ENCODE measurements at regions not wholly inside any gene's neighbourhood (a gene's known extent, or its start where the extent isn't known, plus 50 kb on each side); places are given as distances from the start of the nearest gene placed in this dataset.

GRCh38 chr10:10392511-10392910 lies 625.2 kb upstream of the CELF2 start:
- no peak overlapping the region for H3K4me3 Mint-ChIP-seq
- no peaks in the 10 kb centered on the region for H3K4me1 Mint-ChIP-seq (ENCODE audit: low read depth)
- peaks cover 0 to 5% of the 10 kb centered on the region in 2 experiments for H3K9me3 ChIP-seq (ENCODE audit: control insufficient read depth in 1 of 2, insufficient read depth in 1 of 2, low read length in 2 of 2)
- intact Hi-C loops (cut with DNase I, micrococcal nuclease), result no loop called here
- H3K27ac Mint-ChIP-seq, result no peak overlapping the region
- no peak overlapping the region for H3K4me3 ChIP-seq (ENCODE audit: low read length)
- no peaks in the 10 kb centered on the region for H3K36me3 ChIP-seq (ENCODE audit: insufficient read depth, low read length)
- no peak overlapping the region for H3K27ac ChIP-seq (ENCODE audit: low read depth in 1 of 2, low read length in 2 of 2)
- H3K4me1 ChIP-seq (ENCODE audit: insufficient read depth, low read length), result no peaks in the 10 kb centered on the region
- TF ChIP-seq CTCF (IDR thresholded peaks at IDR 0.05), result no peak
- ChIA-PET CTCF (no interaction called here), POLR2A (no interaction called here)
- DNase-seq (no peak), ATAC-seq (ENCODE audit: poor library complexity) (no peak)
- H3K9me3 Mint-ChIP-seq, result no peaks in the 10 kb centered on the region
- H3K36me3 Mint-ChIP-seq (ENCODE audit: low read depth), result no peaks in the 10 kb centered on the region
- peaks cover 0 to 4% of the 10 kb centered on the region in 2 experiments for H3K27me3 ChIP-seq (ENCODE audit: control insufficient read depth in 1 of 2, insufficient read depth in 2 of 2, low read length in 2 of 2)
- peaks cover 13% of the 10 kb centered on the region for H3K27me3 Mint-ChIP-seq

GRCh38 chr10:10394933-10395658 lies 622.6 kb upstream of the CELF2 start:
- intact Hi-C loops (cut with DNase I, micrococcal nuclease), result no loop called here
- ATAC-seq (ENCODE audit: poor library complexity), result no peak

GRCh38 chr10:10396601-10397000 lies 621.1 kb upstream of the CELF2 start:
- DNase-seq, result no peak
- H3K27me3 ChIP-seq (ENCODE audit: control insufficient read depth in 1 of 2, insufficient read depth in 2 of 2, low read length in 2 of 2), result peaks cover 0 to 4% of the 10 kb centered on the region in 2 experiments
- intact Hi-C loops (cut with DNase I, micrococcal nuclease), result no loop called here
- Mint-ChIP-seq H3K36me3 (ENCODE audit: low read depth) (no peaks in the 10 kb centered on the region), H3K27me3 (peaks cover 17% of the 10 kb centered on the region), H3K4me1 (ENCODE audit: low read depth) (no peaks in the 10 kb centered on the region), H3K4me3 (no peak overlapping the region), H3K9me3 (no peaks in the 10 kb centered on the region), H3K27ac (no peak overlapping the region)
- ATAC-seq (ENCODE audit: poor library complexity), result no peak
- CTCF ChIA-PET, result no interaction called here
- no peak for TF ChIP-seq CTCF (IDR thresholded peaks at IDR 0.05)
- H3K4me1 ChIP-seq (ENCODE audit: insufficient read depth, low read length), result no peaks in the 10 kb centered on the region
- no peaks in the 10 kb centered on the region for H3K36me3 ChIP-seq (ENCODE audit: insufficient read depth, low read length)
- no peak overlapping the region for H3K27ac ChIP-seq (ENCODE audit: low read depth in 1 of 2, low read length in 2 of 2)
- no peak overlapping the region for H3K4me3 ChIP-seq (ENCODE audit: low read length)
- POLR2A ChIA-PET, result no interaction called here
- H3K9me3 ChIP-seq (ENCODE audit: control insufficient read depth in 1 of 2, insufficient read depth in 1 of 2, low read length in 2 of 2), result no peaks in the 10 kb centered on the region

More at GRCh38 chr10:10394933-10395658, 622.6 kb upstream of the CELF2 start:
- ChIA-PET POLR2A (no interaction called here), CTCF (no interaction called here)
- no peak for TF ChIP-seq CTCF (IDR thresholded peaks at IDR 0.05)
- Mint-ChIP-seq H3K27me3 (peaks cover 17% of the 10 kb centered on the region), H3K27ac (no peak overlapping the region), H3K4me1 (ENCODE audit: low read depth) (no peaks in the 10 kb centered on the region), H3K4me3 (no peak overlapping the region), H3K36me3 (ENCODE audit: low read depth) (no peaks in the 10 kb centered on the region), H3K9me3 (no peaks in the 10 kb centered on the region)
- Histone ChIP-seq H3K4me3 (ENCODE audit: low read length) (no peak overlapping the region), H3K4me1 (ENCODE audit: insufficient read depth, low read length) (no peaks in the 10 kb centered on the region), H3K27me3 (ENCODE audit: control insufficient read depth in 1 of 2, insufficient read depth in 2 of 2, low read length in 2 of 2) (peaks cover 0 to 4% of the 10 kb centered on the region in 2 experiments), H3K36me3 (ENCODE audit: insufficient read depth, low read length) (no peaks in the 10 kb centered on the region), H3K9me3 (ENCODE audit: control insufficient read depth in 1 of 2, insufficient read depth in 1 of 2, low read length in 2 of 2) (no peaks in the 10 kb centered on the region), H3K27ac (ENCODE audit: low read depth in 1 of 2, low read length in 2 of 2) (no peak overlapping the region)
- DNase-seq, result no peak

Measured in CD4-positive, alpha-beta T cell (primary cell).